Activated naive CD8-positive, alpha-beta T cell treated with anti-CD3 and anti-CD28 coated beads for 36 hours (primary cell): ENCODE measurements at regions not wholly inside any gene's neighbourhood (a gene's known extent, or its start where the extent isn't known, plus 50 kb on each side); places are given as distances from the start of the nearest gene placed in this dataset.

ENCODE experiments used
- DNase-seq: peaks from one replicate; pipeline ENCODE4 v3.0.0; 2021
- H3K27ac Mint-ChIP-seq: one replicate; pipeline ENCODE4 v1.8.0; 2022; ENCODE audit warnings: mild to moderate bottlenecking, moderate library complexity, mixed read lengths
- H3K27me3 Mint-ChIP-seq: one replicate; pipeline ENCODE4 v1.8.0; 2022; ENCODE audit warnings: mild to moderate bottlenecking, mixed read lengths
- H3K36me3 Mint-ChIP-seq: one replicate; pipeline ENCODE4 v1.8.0; 2021; ENCODE audit warnings: mild to moderate bottlenecking, mixed read lengths
- H3K4me1 Mint-ChIP-seq: one replicate; pipeline ENCODE4 v1.8.0; 2021; ENCODE audit warnings: mixed read lengths
- H3K4me3 Mint-ChIP-seq: one replicate; pipeline ENCODE4 v1.8.0; 2022; ENCODE audit warnings: mild to moderate bottlenecking, moderate library complexity, mixed read lengths
- H3K9me3 Mint-ChIP-seq: one replicate; pipeline ENCODE4 v1.8.0; 2022; ENCODE audit warnings: mixed read lengths

DNA sequence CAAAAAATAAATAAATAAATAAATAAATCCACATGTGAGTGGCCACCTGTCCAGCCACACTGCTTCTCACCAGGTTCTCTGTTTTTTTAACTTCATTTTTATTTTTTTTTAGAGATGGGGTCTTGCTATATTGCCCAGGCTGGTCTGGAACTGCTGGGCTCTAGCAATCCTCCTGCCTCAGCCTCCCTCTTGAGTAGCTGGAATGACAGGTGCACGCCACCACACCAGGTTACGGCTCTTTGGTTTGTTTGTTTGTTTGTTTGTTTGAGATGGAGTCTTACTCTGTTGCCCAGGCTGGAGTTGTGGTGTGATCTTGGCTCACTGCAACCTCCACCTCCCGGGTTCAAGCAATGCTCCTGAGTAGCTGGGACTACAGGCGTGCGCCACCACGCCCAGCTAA, 94.5 kb upstream of the CACNA1A start:
- no peak for DNase-seq
- Mint-ChIP-seq H3K27me3 (peaks cover 17% of the 10 kb centered on the region), H3K4me3 (no peak overlapping the region), H3K4me1 (peaks cover 6% of the 10 kb centered on the region), H3K27ac (no peak overlapping the region), H3K36me3 (no peaks in the 10 kb centered on the region), H3K9me3 (no peaks in the 10 kb centered on the region)

DNA sequence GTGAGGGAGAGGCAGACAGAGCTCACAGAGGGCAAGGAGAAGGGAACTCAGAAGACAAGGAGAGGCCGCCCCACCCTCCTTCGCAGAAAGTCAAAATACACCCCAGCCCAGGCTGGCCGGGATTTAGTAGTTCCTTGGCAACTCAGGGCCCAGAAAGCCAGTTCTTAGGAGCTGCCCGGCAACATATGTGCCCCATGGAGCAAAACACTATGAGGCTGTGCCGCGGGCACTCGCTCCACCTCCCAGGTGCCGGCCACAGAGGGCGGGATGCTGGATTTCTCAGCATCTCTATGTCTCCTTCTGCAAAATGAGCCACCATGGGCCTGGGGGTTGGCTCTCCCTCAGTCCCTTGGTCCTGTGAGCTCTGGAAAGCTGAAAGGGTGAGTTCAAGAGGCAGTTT, 93.8 kb upstream of the CACNA1A start:
- Mint-ChIP-seq H3K4me3 (no peak overlapping the region), H3K27me3 (peaks cover 17% of the 10 kb centered on the region), H3K4me1 (peaks cover 2% of the 10 kb centered on the region), H3K9me3 (no peaks in the 10 kb centered on the region), H3K36me3 (no peaks in the 10 kb centered on the region), H3K27ac (no peak overlapping the region)
- no peak for DNase-seq

DNA sequence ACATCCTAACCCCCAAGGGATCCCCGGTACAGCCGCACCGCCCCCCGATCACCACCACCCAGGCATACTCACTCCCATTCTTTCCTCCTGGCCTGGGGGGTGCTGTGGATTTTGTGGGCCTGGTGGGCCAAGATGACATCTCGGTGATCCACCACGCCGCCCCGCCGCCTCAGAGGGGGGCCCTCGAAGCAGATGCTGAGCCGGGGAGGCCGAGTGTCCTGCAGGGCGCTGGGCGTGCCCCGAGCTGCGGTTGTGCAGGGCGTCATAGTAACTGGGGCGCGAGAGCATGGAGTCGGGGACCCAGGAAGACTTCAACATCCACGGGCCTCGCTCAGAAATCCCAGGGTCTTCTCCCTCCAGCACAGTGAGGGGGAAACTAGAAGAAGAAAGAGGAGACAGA, 93.4 kb upstream of the CACNA1A start:
- no peaks in the 10 kb centered on the region for H3K4me1 Mint-ChIP-seq
- H3K4me3 Mint-ChIP-seq: no peak overlapping the region
- H3K9me3 Mint-ChIP-seq: no peaks in the 10 kb centered on the region
- DNase-seq: no peak
- H3K36me3 Mint-ChIP-seq: no peaks in the 10 kb centered on the region
- H3K27ac Mint-ChIP-seq: no peak overlapping the region
- peaks cover 15% of the 10 kb centered on the region for H3K27me3 Mint-ChIP-seq

DNA sequence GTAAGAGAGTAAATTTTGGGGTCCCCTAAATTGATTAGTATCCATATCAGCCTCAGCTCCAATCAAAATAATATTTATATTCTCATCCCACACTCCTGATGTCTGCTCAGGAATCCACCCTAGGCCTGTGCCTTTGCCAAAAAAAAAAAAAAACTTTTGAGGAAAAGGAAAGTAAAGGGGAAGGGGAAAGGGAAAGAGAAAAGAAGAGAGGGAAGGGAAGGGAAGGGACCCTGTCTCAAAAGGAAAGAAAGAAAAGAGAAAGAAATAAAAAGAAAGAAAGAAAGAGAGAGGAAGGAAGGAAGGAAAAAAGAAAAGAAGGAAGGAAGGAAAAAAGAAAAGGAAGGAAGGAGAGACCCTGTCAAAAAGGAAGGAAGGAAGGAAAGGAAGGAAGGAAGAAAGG, 91.8 kb upstream of the CACNA1A start:
- H3K4me1 Mint-ChIP-seq: no peaks in the 10 kb centered on the region
- no peaks in the 10 kb centered on the region for H3K9me3 Mint-ChIP-seq
- DNase-seq: no peak
- no peak overlapping the region for H3K27ac Mint-ChIP-seq
- no peak overlapping the region for H3K4me3 Mint-ChIP-seq
- H3K36me3 Mint-ChIP-seq: no peaks in the 10 kb centered on the region
- peaks cover 23% of the 10 kb centered on the region for H3K27me3 Mint-ChIP-seq

DNA sequence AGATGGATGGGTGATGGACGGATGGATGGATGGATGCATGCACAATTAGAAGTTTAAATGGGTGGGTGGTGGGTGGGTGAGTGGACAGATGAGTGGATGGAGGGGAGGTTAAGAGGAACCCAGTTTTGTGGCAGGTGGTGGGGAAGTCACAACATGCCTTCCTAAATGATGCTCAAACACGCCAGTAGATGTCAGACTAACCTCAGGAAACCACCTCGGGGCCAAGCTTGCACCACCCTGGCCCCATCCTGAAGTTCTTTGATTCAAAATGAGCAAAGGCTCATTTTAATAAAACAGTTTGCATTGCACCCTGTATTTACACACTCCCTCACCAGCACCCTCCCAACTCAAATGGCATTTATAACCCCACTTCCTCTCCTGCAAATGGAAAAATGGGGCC, 91.4 kb upstream of the CACNA1A start:
- peak; percentile 45 for DNase-seq
- H3K27me3 Mint-ChIP-seq: peaks cover 24% of the 10 kb centered on the region
- H3K4me3 Mint-ChIP-seq: no peak overlapping the region
- H3K36me3 Mint-ChIP-seq: no peaks in the 10 kb centered on the region
- H3K4me1 Mint-ChIP-seq: no peaks in the 10 kb centered on the region
- no peak overlapping the region for H3K27ac Mint-ChIP-seq
- no peaks in the 10 kb centered on the region for H3K9me3 Mint-ChIP-seq

DNA sequence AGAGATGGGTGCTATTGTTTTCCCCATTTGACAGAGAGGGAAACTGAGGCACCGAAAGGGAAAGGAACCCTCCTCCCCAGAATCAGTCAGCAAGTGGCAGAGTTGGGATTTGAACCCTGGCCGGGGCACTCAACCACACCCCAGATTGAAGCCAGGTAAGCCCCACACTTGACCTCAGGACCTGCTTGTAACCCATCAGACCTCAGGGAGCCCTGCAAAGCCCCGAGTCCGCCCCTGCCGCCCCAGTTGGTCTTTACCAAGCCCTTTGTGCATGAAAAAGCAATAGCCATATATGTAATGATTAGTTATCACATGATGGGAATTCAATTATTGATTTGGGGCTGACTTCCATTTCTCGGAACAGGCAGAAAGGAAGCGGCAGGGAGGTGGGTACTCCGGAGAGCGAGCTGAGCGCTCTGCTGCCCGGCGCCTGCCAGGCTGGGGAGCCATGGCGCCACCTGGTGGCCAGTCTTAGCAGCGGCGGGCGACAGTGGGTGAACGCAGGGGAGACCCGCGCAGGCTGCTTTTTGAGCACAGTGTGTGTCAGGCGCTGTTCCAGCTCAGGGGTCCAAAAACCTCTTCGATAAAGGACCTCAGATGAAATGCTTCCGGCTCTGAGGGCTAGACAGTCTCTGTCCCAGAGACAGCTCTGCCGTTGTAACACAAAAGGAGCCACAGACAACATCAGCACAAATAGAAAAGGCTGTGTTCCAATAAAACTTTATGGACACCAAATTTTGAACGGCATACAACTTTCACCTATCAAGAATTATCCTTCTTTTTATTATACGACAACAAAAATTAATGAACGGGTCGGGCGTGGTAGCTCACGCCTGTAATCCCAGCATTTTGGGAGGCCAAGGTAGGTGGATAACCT, 82.9 kb upstream of the CACNA1A start:
- peak; percentile 81 for DNase-seq
- Mint-ChIP-seq H3K27me3 (peaks cover 17% of the 10 kb centered on the region), H3K9me3 (no peaks in the 10 kb centered on the region), H3K27ac (no peak overlapping the region), H3K4me1 (no peaks in the 10 kb centered on the region), H3K36me3 (no peaks in the 10 kb centered on the region), H3K4me3 (no peak overlapping the region)

DNA sequence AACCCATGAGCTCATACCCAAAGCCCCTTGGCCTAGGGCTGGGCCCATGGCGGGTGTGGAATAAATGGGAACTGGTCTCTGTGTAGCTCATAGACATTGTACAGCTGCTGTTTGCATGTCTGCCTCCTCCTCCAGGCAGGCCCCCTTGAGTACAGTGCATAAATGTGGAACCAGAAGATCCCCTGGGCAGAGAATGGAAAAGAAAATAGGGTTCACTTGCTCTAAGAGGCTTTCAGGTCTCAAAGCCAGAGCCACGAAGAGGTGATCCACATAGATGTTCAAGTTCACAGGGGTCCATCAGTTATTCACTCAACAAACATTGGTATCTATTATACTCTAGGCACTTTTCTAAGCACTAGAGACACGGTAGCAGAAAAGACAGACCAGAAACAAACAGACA, 79.2 kb upstream of the CACNA1A start:
- no peaks in the 10 kb centered on the region for H3K36me3 Mint-ChIP-seq
- H3K4me1 Mint-ChIP-seq: no peaks in the 10 kb centered on the region
- no peaks in the 10 kb centered on the region for H3K9me3 Mint-ChIP-seq
- H3K27me3 Mint-ChIP-seq: peaks cover 4% of the 10 kb centered on the region
- DNase-seq: no peak
- H3K4me3 Mint-ChIP-seq: no peak overlapping the region
- H3K27ac Mint-ChIP-seq: no peak overlapping the region

DNA sequence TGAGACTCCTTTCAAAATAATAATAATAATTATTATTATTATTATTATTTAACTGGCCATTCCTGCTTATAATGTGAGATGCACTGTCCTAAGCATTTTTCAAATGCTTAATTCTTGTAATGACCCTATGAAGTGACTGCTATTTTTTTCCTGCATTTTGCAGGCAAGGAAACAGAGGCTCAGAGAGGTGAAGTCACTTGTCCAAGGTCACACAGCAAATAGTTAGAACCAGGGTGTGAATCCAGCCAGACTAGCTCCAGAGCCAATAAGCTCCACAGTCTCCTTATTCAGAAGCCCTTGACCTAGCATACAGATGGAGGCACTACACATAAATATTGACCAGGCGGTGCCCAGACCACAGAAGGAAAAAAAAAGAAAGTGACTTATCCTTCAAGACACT, 77.5 kb upstream of the CACNA1A start:
- H3K4me3 Mint-ChIP-seq: no peak overlapping the region
- peaks cover 4% of the 10 kb centered on the region for H3K27me3 Mint-ChIP-seq
- peaks cover 2% of the 10 kb centered on the region for H3K9me3 Mint-ChIP-seq
- H3K27ac Mint-ChIP-seq: no peak overlapping the region
- no peak for DNase-seq
- H3K4me1 Mint-ChIP-seq: no peaks in the 10 kb centered on the region
- H3K36me3 Mint-ChIP-seq: no peaks in the 10 kb centered on the region

DNA sequence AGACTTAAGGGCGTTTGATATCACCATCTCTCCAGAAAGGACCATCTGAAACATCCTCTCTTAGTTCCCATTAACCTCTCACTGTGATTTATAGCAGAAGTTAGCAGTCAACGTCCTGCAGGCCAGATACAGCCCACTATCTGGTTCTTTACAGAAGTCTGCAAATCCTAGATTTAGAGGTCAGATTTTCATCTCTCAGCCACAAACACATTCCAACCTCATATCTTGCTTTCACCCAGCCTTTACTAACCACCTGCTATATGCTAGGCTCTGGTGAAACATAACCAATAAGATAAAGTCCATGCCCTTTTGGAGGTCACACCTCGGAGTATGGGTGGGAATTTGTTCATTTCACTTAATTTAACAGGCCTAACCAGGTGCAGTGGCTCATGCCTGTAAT, 76.8 kb upstream of the CACNA1A start:
- no peak overlapping the region for H3K4me3 Mint-ChIP-seq
- DNase-seq: no peak
- peaks cover 2% of the 10 kb centered on the region for H3K9me3 Mint-ChIP-seq

DNA sequence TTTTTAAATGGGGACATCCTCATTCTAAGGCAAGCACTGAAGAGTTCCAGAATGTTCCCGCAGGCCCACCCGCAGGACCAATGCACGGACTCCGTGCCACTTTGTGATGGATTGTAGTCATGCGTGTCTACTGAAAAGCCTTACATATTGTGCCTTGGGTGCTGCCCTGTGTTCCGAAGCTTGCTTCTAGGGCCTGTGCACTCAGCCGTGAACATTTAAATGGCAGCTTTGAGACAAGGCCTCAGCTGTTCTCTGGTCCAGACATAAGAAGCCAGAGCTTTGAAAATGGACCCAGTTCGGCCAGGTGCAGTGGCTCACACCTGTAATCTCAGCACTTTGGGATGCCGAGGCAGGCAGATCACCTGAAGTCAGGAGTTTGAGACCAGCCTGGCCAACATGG, 75.3 kb upstream of the CACNA1A start:
- no peaks in the 10 kb centered on the region for H3K36me3 Mint-ChIP-seq
- peaks cover 5% of the 10 kb centered on the region for H3K9me3 Mint-ChIP-seq
- H3K4me1 Mint-ChIP-seq: no peaks in the 10 kb centered on the region
- no peak overlapping the region for H3K27ac Mint-ChIP-seq
- H3K27me3 Mint-ChIP-seq: peaks cover 10% of the 10 kb centered on the region
- no peak overlapping the region for H3K4me3 Mint-ChIP-seq
- no peak for DNase-seq

More for the DNA sequence above, 76.8 kb upstream of the CACNA1A start:
- H3K36me3 Mint-ChIP-seq: no peaks in the 10 kb centered on the region
- H3K27ac Mint-ChIP-seq: no peak overlapping the region
- no peaks in the 10 kb centered on the region for H3K4me1 Mint-ChIP-seq
- peaks cover 6% of the 10 kb centered on the region for H3K27me3 Mint-ChIP-seq

DNA sequence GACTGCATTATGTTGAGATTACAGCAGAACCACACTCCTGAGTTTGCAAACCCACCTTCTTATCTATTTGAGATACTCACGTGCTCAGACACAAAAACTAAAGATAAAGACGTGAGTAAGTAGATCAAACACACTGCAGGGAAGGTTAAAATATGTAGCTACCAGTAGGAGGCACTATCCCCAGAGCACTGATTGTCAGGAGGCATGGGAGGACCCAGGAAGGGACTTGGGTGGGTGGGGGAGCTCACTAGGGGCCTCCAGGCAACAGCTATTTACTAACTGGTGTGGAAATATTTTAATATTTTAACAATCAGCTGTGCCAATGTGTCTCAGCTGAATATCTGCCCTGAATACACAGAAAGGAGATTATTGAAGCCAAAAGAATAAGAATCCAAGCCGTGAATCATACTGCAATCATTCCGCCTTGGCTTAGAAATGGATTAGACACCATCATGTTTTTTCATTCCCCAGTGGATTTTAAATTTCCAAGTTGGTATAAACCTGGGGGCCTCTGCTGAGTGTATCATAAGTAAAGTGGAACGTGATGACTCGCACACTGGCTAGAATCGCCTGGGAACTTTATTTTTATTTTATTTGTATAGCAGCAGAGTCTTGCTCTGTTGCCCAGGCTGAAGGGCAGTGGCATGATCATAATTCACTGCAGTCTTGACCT, 73.2 kb upstream of the CACNA1A start:
- Mint-ChIP-seq H3K36me3 (no peaks in the 10 kb centered on the region), H3K9me3 (peaks cover 5% of the 10 kb centered on the region), H3K27ac (no peak overlapping the region), H3K4me3 (no peak overlapping the region), H3K4me1 (no peaks in the 10 kb centered on the region), H3K27me3 (peaks cover 6% of the 10 kb centered on the region)
- DNase-seq: no peak

DNA sequence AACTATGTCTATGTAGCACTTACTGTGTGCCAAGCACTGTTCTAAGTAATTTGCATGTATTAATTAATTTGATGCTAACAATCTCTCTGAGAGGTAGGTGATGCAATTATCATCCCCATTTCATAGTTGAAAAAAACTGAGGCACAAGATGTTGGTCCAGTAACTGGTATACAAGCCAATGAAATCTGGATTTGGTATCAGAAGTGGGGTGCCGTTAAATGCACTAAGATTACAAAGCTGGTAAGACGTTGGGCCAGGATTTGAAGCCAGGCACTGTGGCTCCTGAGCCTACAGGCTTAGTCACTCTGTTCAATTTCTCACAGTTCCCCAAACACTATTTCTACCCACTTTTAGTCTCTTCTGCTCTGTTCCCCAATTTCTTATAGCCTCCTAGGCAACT, 70.4 kb upstream of the CACNA1A start:
- Mint-ChIP-seq H3K27me3 (peaks cover 15% of the 10 kb centered on the region), H3K4me1 (no peaks in the 10 kb centered on the region), H3K9me3 (peaks cover 5% of the 10 kb centered on the region), H3K4me3 (no peak overlapping the region), H3K36me3 (no peaks in the 10 kb centered on the region), H3K27ac (no peak overlapping the region)
- DNase-seq: no peak

DNA sequence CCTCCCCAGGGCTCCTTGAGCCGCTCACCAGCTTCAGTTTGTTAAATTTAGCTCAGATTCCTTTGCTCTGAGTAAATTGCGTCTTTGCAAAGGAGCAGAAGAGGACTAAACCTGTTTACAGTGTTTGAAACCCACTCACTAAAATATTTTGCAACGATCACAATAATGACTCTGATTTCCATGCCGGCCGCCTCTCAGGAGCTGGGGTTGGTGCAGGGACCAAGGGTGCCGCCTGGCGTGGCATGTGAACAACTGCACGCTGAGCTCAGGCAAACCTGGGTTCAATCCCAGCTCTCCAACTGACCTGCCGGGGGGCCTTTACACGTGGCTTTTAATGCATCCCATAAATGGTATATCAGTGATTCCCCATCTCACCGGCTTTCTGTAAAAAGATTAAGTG, 68.7 kb upstream of the CACNA1A start:
- H3K36me3 Mint-ChIP-seq: no peaks in the 10 kb centered on the region
- DNase-seq: no peak
- H3K27me3 Mint-ChIP-seq: peaks cover 19% of the 10 kb centered on the region
- H3K4me1 Mint-ChIP-seq: no peaks in the 10 kb centered on the region
- no peak overlapping the region for H3K27ac Mint-ChIP-seq
- peaks cover 5% of the 10 kb centered on the region for H3K9me3 Mint-ChIP-seq
- no peak overlapping the region for H3K4me3 Mint-ChIP-seq

DNA sequence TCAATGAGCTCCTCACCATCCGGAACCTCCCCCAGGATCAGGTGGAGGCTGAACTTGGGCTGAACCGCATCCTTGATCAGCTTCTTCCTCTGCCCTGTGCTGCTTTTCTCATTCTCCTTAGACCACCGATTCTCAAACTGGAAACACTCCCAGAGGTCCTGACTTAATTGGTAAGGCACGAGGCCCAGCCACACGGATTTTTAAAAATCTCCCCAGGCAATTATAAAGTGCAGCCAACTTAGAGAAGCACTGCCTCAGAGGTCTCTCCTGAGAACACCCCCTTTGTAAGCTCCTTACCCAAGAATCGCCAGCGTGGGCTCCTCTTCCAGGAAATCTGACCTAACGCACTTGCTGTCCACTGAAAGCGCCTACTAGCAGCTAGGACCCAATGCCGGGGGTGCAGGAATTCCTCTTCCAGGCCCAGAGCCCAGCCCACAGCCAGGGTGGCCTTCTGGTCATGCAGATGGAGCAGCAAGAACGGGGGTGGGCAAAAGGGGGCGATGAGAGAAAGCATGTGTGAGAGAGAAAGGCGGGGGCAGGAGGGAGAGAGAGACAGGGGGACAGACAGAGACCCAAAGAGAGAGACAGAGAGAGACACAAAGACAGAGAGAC, 66.9 kb upstream of the CACNA1A start:
- peaks cover 17% of the 10 kb centered on the region for H3K27me3 Mint-ChIP-seq
- no peaks in the 10 kb centered on the region for H3K4me1 Mint-ChIP-seq
- H3K36me3 Mint-ChIP-seq: no peaks in the 10 kb centered on the region
- no peak overlapping the region for H3K27ac Mint-ChIP-seq
- no peak overlapping the region for H3K4me3 Mint-ChIP-seq
- DNase-seq: no peak
- peaks cover 3% of the 10 kb centered on the region for H3K9me3 Mint-ChIP-seq

DNA sequence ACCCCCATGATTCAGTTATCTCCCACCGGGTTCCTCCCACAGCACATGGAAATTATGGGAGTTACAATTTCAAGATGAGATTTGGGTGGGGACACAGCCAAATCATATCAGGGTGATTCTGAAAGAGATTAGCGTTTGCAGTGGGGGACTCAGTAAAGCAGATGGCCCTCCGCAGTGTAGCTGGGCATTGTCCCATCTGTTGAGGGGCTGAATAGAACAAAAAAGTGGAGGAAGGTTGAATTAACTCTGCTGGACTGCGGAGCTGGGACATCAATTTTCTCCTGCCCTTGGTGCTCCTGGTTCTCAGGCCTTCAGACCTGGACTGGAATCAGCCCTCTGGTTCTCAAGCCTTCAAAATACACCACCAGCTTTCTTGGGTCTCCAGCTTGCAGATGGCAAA, 55.2 kb upstream of the CACNA1A start:
- no peaks in the 10 kb centered on the region for H3K9me3 Mint-ChIP-seq
- no peaks in the 10 kb centered on the region for H3K4me1 Mint-ChIP-seq
- H3K4me3 Mint-ChIP-seq: no peak overlapping the region
- no peak for DNase-seq
- H3K36me3 Mint-ChIP-seq: no peaks in the 10 kb centered on the region
- H3K27ac Mint-ChIP-seq: no peak overlapping the region
- peaks cover 10% of the 10 kb centered on the region for H3K27me3 Mint-ChIP-seq
